Midbrain (tissue), 1 donor: ENCODE measurements at regions not wholly inside any gene's neighbourhood (a gene's known extent, or its start where the extent isn't known, plus 50 kb on each side); places are given as distances from the start of the nearest gene placed in this dataset.
"Not testable (repeated sequence)": the region's sequence is repeated elsewhere in the genome, so short reads cannot be mapped to it uniquely, and the experiment has no call there.

Source experiments
- DNase-seq: peaks from one replicate; lab custom pipeline; 2025; lab: John Stamatoyannopoulos, UW

GRCh38 chr10:130512936-130513335 is 376.7 kb downstream of the GLRX3 start:
- DNase-seq, result no peak

- DNase-seq, result no peak
Measured at GRCh38 chr10:130513686-130514476, 377.7 kb downstream of the GLRX3 start.

- no peak for DNase-seq
Measured at GRCh38 chr10:130515670-130516069, 379.5 kb downstream of the GLRX3 start.

- no peak for DNase-seq
Measured at GRCh38 chr10:130516141-130516735, 380.0 kb downstream of the GLRX3 start.

GRCh38 chr10:130518921-130519320 is 382.7 kb downstream of the GLRX3 start:
- DNase-seq, result not testable (repeated sequence)

- DNase-seq, result no peak
Measured at GRCh38 chr10:130519791-130520190, 383.6 kb downstream of the GLRX3 start.

GRCh38 chr10:130531312-130531711 is 395.1 kb downstream of the GLRX3 start:
- no peak for DNase-seq

GRCh38 chr10:130541090-130541489 is 404.9 kb downstream of the GLRX3 start:
- DNase-seq, result no peak

- no peak for DNase-seq
Measured at GRCh38 chr10:130542761-130543160, 406.6 kb downstream of the GLRX3 start.

- no peak for DNase-seq
Measured at GRCh38 chr10:130543794-130544193, 407.6 kb downstream of the GLRX3 start.

GRCh38 chr10:130545122-130545521 is 408.9 kb downstream of the GLRX3 start:
- DNase-seq, result no peak

- no peak for DNase-seq
Measured at GRCh38 chr10:130545697-130546096, 409.5 kb downstream of the GLRX3 start.

- DNase-seq, result no peak
Measured at GRCh38 chr10:130546841-130547240, 410.6 kb downstream of the GLRX3 start.

- no peak for DNase-seq
Measured at GRCh38 chr10:130547368-130547767, 411.2 kb downstream of the GLRX3 start.

- no peak for DNase-seq
Measured at GRCh38 chr10:130550952-130551674, 414.9 kb downstream of the GLRX3 start.

GRCh38 chr10:130551676-130552075 is 415.5 kb downstream of the GLRX3 start:
- DNase-seq, result no peak

- no peak for DNase-seq
Measured at GRCh38 chr10:130553826-130554225, 417.6 kb downstream of the GLRX3 start.

- no peak for DNase-seq
Measured at GRCh38 chr10:130554701-130555410, 418.7 kb downstream of the GLRX3 start.

- no peak for DNase-seq
Measured at GRCh38 chr10:130555411-130555750, 419.2 kb downstream of the GLRX3 start.

GRCh38 chr10:130557181-130557845 is 421.1 kb downstream of the GLRX3 start:
- DNase-seq, result no peak

GRCh38 chr10:130558746-130559546 is 422.8 kb downstream of the GLRX3 start:
- DNase-seq, result no peak
